HCT116 (cell line): ENCODE measurements at regions not wholly inside any gene's neighbourhood (a gene's known extent, or its start where the extent isn't known, plus 50 kb on each side); places are given as distances from the start of the nearest gene placed in this dataset.

ENCODE experiments used
- CEBPB ChIP-seq: IDR thresholded peaks from 2 replicates; pipeline ENCODE4 v1.6.1; 2012; ENCODE audit warnings: low read depth
- ELF1 ChIP-seq: IDR thresholded peaks from 2 replicates; pipeline ENCODE4 v1.6.1; 2012; ENCODE audit warnings: low read depth, borderline replicate concordance
- EZH2 ChIP-seq: fragments of 200-600 bp; sonication (generic); IDR thresholded peaks from 2 replicates; pipeline ENCODE4 v1.6.1; 2017; ENCODE audit warnings: antibody characterized with exemption, mixed run types
- POLR2AphosphoS5 ChIP-seq: IDR thresholded peaks from 2 replicates; pipeline ENCODE4 v1.6.1; 2011; ENCODE audit warnings: mild to moderate bottlenecking, low read depth, low read length, moderate library complexity
- SP1 ChIP-seq: IDR thresholded peaks from 2 replicates; pipeline ENCODE4 v1.6.1; 2012; ENCODE audit warnings: low read depth
- YY1 ChIP-seq: IDR thresholded peaks from 2 replicates; pipeline ENCODE4 v1.6.1; 2011; ENCODE audit warnings: low read length, low read depth, moderate library complexity, mild to moderate bottlenecking; ENCODE audit not compliant: insufficient replicate concordance; ENCODE audit errors: extremely low read depth
- ZNF274 ChIP-seq: fragments of 200-500 bp; sonication (Bioruptor generic); IDR thresholded peaks from 2 replicates; pipeline ENCODE4 v1.6.1; 2014; ENCODE audit warnings: mild to moderate bottlenecking, low read depth, low read length, inconsistent platforms
- TF ChIP-seq, protein P1 (sequence below), 3 experiments: fragments of 200-600 bp in 1 of 3; sonication (generic) in 1 of 3; IDR thresholded peaks in 2 of 3; conservative IDR thresholded peaks in 1 of 3; 2 replicates each; pipeline ENCODE4 v1.5.1; 2012 to 2017; ENCODE audit warnings: low read depth in 2 of 3, low read length in 2 of 3, antibody characterized with exemption in 1 of 3, borderline replicate concordance in 1 of 3, control low read depth in 1 of 3, mild to moderate bottlenecking in 1 of 3, mixed read lengths in 1 of 3, mixed run types in 1 of 3, moderate library complexity in 1 of 3; ENCODE audit not compliant: insufficient read depth in 1 of 3

DNA sequence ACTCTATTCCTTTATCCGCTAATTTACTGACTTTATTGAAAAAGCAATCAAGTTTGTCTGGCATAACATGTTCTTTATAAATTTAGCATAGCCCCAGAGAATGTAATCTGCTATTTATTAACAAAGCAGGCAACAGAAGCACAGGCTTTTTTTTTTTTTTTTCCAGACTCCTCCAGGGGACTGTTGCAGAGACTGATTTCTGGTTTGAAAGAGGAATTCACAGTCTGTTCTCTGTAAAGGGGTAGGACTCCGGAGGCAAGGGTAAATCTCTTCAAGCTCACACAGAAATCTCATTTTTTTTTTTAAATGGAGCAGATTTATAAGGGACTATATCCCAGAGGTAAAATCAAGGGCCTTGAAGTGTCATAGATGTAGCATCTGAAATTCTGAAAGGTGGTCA, 1386.5 kb upstream of the CDH8 start:
- TF ChIP-seq, protein P1, sequence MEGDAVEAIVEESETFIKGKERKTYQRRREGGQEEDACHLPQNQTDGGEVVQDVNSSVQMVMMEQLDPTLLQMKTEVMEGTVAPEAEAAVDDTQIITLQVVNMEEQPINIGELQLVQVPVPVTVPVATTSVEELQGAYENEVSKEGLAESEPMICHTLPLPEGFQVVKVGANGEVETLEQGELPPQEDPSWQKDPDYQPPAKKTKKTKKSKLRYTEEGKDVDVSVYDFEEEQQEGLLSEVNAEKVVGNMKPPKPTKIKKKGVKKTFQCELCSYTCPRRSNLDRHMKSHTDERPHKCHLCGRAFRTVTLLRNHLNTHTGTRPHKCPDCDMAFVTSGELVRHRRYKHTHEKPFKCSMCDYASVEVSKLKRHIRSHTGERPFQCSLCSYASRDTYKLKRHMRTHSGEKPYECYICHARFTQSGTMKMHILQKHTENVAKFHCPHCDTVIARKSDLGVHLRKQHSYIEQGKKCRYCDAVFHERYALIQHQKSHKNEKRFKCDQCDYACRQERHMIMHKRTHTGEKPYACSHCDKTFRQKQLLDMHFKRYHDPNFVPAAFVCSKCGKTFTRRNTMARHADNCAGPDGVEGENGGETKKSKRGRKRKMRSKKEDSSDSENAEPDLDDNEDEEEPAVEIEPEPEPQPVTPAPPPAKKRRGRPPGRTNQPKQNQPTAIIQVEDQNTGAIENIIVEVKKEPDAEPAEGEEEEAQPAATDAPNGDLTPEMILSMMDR (IDR thresholded peaks at IDR 0.05 in 2 of 3, conservative IDR thresholded peaks at IDR 0.05 in 1 of 3; ENCODE audit: borderline replicate concordance in 1 of 3, insufficient read depth in 1 of 3, low read depth in 2 of 3, low read length in 2 of 3): no peak
- TF ChIP-seq ELF1: no peak
- TF ChIP-seq POLR2AphosphoS5: no peak
- TF ChIP-seq YY1: no peak
- TF ChIP-seq SP1: no peak
- TF ChIP-seq CEBPB: no peak
- no peak for TF ChIP-seq EZH2
- TF ChIP-seq ZNF274: no peak
